SK-N-SH (cell line): ENCODE measurements at regions not wholly inside any gene's neighbourhood (a gene's known extent, or its start where the extent isn't known, plus 50 kb on each side); places are given as distances from the start of the nearest gene placed in this dataset.

Source experiments
- CTCF ChIP-seq: fragments of 200-600 bp; sonication (generic); IDR thresholded peaks from 2 replicates; pipeline ENCODE4 v1.6.1; 2017; ENCODE audit warnings: antibody characterized with exemption, mild to moderate bottlenecking, moderate library complexity
- EP300 ChIP-seq, 2 experiments: IDR thresholded peaks; 2 replicates each; pipeline versions ENCODE4 v1.4.0 to v1.6.1; 2012; ENCODE audit warnings: borderline replicate concordance in 1 of 2, low read depth in 1 of 2, low read length in 1 of 2
- GABPA ChIP-seq: IDR thresholded peaks from 2 replicates; pipeline ENCODE4 v1.4.0; 2012; ENCODE audit warnings: low read depth, mild to moderate bottlenecking
- MAX ChIP-seq: IDR thresholded peaks from 2 replicates; pipeline ENCODE4 v1.4.0; 2012; ENCODE audit warnings: low read depth
- RFX5 ChIP-seq: IDR thresholded peaks from 2 replicates; pipeline ENCODE4 v1.6.1; 2012; ENCODE audit warnings: mild to moderate bottlenecking, improper control_type of control experiment, low read length
- SMC3 ChIP-seq: IDR thresholded peaks from 2 replicates; pipeline ENCODE4 v1.6.1; 2012; ENCODE audit warnings: low read depth, low read length, improper control_type of control experiment

GRCh38 chr5:82885627-82886389, 191.4 kb downstream of the TMEM167A start:
- TF ChIP-seq CTCF (no peak; the same call in 1 of the 2 replicates), GABPA (no peak), MAX (no peak), RFX5 (no peak), SMC3 (no peak), EP300 (IDR thresholded peaks at IDR 0.05; ENCODE audit: borderline replicate concordance in 1 of 2, low read depth in 1 of 2, low read length in 1 of 2) (no peak)
